ENCODE measurements at regions not wholly inside any gene's neighbourhood (a gene's known extent, or its start where the extent isn't known, plus 50 kb on each side); places are given as distances from the start of the nearest gene placed in this dataset.

GRCh38 chr13:50319635-50320255 is 304.5 kb downstream of the KCNRG start:
- TF ChIP-seq GATA2 (IDR thresholded peaks at IDR 0.05; ENCODE audit: low read depth, low read length) (no peak), GATA3 (IDR thresholded peaks at IDR 0.05; ENCODE audit: low read depth, low read length) (no peak)

All from SH-SY5Y (cell line).